ENCODE measurements at regions not wholly inside any gene's neighbourhood (a gene's known extent, or its start where the extent isn't known, plus 50 kb on each side); places are given as distances from the start of the nearest gene placed in this dataset.

DNA sequence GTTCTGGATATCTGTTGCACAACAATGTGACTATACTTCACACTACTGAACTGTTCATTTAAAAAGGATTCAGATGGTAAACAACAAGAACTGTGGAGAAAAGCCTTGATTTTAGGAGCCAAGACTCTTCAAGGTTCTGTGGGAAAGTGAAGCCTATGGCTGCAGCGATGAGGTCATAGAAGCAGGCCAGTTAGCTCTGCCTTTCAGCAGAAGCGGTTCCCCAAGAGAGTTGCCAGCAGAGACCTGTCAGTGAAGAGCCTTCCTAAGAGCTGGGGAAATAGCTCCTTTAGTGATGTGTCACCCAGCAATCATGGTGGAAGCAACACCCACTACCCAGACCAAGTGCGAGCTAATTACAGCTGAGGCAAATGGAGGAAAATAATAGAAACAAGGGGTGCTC is 346.5 kb upstream of the ETAA1 start:
- peaks cover 9% of the 10 kb centered on the region; the same call in 1 of the 2 replicates for H3K4me1 ChIP-seq (replicated peaks; ENCODE audit: insufficient read depth)
- intact Hi-C loops (cut with micrococcal nuclease; ENCODE audit: unreplicated experiment) = no loop called here
- no peaks in the 10 kb centered on the region for H3K36me3 ChIP-seq (ENCODE audit: low read depth)
- H3K4me3 ChIP-seq = no peak overlapping the region
- no peak overlapping the region for H2AFZ ChIP-seq
- CTCF ChIA-PET = no interaction called here
- no peaks in the 10 kb centered on the region for H3K9me3 ChIP-seq (ENCODE audit: insufficient read depth, low read depth)
- no peak overlapping the region for H3K27ac ChIP-seq
- BruUV-seq (replicated peaks) = no TSS peak
- H3K27me3 ChIP-seq (ENCODE audit: insufficient read depth, low read depth) = no peaks in the 10 kb centered on the region
- H3K79me2 ChIP-seq (ENCODE audit: low read depth) = no peaks in the 10 kb centered on the region
- H3F3A ChIP-seq (ENCODE audit: insufficient read depth, low read depth) = 0 out of 2 replicates have a peak, but pooled peaks cover 3% of the 10 kb centered on the region
- POLR2A ChIA-PET (ENCODE audit: unreplicated experiment) = no interaction called here
- no peak overlapping the region for H3K4me2 ChIP-seq
- H3K9me2 ChIP-seq (ENCODE audit: insufficient read depth) = no peaks in the 10 kb centered on the region
- DNase-seq = no peak
- TF ChIP-seq, protein P1, sequence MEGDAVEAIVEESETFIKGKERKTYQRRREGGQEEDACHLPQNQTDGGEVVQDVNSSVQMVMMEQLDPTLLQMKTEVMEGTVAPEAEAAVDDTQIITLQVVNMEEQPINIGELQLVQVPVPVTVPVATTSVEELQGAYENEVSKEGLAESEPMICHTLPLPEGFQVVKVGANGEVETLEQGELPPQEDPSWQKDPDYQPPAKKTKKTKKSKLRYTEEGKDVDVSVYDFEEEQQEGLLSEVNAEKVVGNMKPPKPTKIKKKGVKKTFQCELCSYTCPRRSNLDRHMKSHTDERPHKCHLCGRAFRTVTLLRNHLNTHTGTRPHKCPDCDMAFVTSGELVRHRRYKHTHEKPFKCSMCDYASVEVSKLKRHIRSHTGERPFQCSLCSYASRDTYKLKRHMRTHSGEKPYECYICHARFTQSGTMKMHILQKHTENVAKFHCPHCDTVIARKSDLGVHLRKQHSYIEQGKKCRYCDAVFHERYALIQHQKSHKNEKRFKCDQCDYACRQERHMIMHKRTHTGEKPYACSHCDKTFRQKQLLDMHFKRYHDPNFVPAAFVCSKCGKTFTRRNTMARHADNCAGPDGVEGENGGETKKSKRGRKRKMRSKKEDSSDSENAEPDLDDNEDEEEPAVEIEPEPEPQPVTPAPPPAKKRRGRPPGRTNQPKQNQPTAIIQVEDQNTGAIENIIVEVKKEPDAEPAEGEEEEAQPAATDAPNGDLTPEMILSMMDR (conservative IDR thresholded peaks at IDR 0.05) = no peak
- no peak for TF ChIP-seq EZH2 (IDR thresholded peaks at IDR 0.05; ENCODE audit: low read depth)
- no peaks in the 10 kb centered on the region for H4K20me1 ChIP-seq (ENCODE audit: insufficient read depth)

DNA sequence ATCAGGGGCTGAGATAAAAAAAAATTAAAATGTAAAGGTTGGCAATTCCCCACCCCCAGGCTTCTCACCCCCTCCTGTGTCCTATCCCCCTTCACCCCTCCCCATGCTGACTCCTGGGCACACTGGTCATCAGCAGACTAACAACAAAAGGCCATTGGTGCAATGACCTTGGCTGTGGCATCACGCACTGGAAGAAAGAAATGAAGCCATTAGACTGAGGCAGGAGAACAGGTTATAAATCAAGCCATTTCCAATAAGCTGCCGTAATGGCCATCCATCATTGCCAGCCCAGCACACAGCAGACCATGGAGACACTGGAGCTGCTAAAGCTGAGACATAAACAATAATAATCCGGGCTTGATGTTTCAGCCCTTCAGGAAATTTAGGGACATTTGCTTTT is 342.4 kb upstream of the ETAA1 start:
- Histone ChIP-seq H2AFZ (no peak overlapping the region), H3K9me3 (ENCODE audit: insufficient read depth, low read depth) (no peaks in the 10 kb centered on the region), H3K36me3 (ENCODE audit: low read depth) (no peaks in the 10 kb centered on the region), H4K20me1 (ENCODE audit: insufficient read depth) (no peaks in the 10 kb centered on the region), H3K4me1 (replicated peaks; ENCODE audit: insufficient read depth) (0 out of 2 replicates have a peak, but pooled peaks cover 10% of the 10 kb centered on the region), H3K4me3 (no peak overlapping the region), H3K27me3 (ENCODE audit: insufficient read depth, low read depth) (no peaks in the 10 kb centered on the region), H3F3A (ENCODE audit: insufficient read depth, low read depth) (no peaks in the 10 kb centered on the region), H3K9me2 (ENCODE audit: insufficient read depth) (no peaks in the 10 kb centered on the region), H3K79me2 (ENCODE audit: low read depth) (no peaks in the 10 kb centered on the region), H3K4me2 (no peak overlapping the region), H3K27ac (no peak overlapping the region)
- ChIA-PET POLR2A (ENCODE audit: unreplicated experiment) (no interaction called here), CTCF (no interaction called here)
- no peak for DNase-seq
- TF ChIP-seq, protein P1 (conservative IDR thresholded peaks at IDR 0.05) = no peak
- TF ChIP-seq EZH2 (IDR thresholded peaks at IDR 0.05; ENCODE audit: low read depth) = no peak
- no TSS peak for BruUV-seq (replicated peaks)
- intact Hi-C loops (cut with micrococcal nuclease; ENCODE audit: unreplicated experiment) = no loop called here

DNA sequence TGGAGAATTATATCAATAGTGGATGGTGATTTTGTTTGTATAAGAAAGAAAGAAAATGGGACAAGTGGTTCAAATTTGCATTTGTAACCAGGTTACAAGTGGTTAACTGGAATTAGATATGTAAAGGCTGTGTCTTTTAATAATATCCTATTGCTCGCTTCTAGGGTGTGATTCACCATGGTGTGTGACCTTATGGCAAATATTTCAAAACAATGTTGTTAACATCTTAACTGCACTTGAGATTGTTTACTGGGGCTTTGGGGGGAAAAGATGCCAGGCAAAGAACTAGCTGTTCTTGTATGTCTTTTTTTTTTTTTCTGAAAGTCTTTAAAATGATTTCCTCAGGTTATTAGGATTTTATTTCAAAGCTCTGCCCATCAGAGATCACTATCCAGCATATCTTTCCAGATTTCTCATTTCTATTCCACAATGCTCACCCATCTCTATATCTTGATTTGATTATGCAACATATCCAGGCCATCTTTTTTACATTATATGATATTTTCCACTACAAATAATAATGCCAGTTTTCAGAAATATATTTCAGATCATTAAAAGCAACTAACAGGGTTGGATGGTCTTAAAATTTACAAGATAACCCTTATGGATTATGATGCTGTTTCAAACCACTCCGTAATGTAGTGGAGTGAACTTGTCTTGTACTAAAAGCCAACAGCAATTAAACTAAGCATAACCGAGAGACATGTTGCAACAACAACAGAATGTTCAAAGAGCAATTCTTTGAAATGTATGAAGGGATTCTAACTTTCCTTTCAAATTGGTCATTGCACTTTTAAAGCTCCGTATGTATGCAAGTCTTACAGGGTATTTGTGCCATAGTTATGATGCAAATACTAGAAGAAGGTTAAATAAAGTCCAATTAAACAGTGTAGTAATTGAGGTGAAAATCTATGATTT is 341.5 kb upstream of the ETAA1 start:
- H3K79me2 ChIP-seq (ENCODE audit: low read depth) = no peaks in the 10 kb centered on the region
- H3F3A ChIP-seq (ENCODE audit: insufficient read depth, low read depth) = no peaks in the 10 kb centered on the region
- H2AFZ ChIP-seq = no peak overlapping the region
- H4K20me1 ChIP-seq (ENCODE audit: insufficient read depth) = no peaks in the 10 kb centered on the region
- H3K27ac ChIP-seq = no peak overlapping the region
- POLR2A ChIA-PET (ENCODE audit: unreplicated experiment) = no interaction called here
- no peak for DNase-seq
- H3K9me2 ChIP-seq (ENCODE audit: insufficient read depth) = no peaks in the 10 kb centered on the region
- no peaks in the 10 kb centered on the region for H3K27me3 ChIP-seq (ENCODE audit: insufficient read depth, low read depth)
- TF ChIP-seq, protein P1 (conservative IDR thresholded peaks at IDR 0.05) = no peak
- no peak for TF ChIP-seq EZH2 (IDR thresholded peaks at IDR 0.05; ENCODE audit: low read depth)
- 0 out of 2 replicates have a peak, but pooled peaks cover 10% of the 10 kb centered on the region for H3K4me1 ChIP-seq (replicated peaks; ENCODE audit: insufficient read depth)
- no peaks in the 10 kb centered on the region for H3K36me3 ChIP-seq (ENCODE audit: low read depth)
- intact Hi-C loops (cut with micrococcal nuclease; ENCODE audit: unreplicated experiment) = no loop called here
- no peaks in the 10 kb centered on the region for H3K9me3 ChIP-seq (ENCODE audit: insufficient read depth, low read depth)
- H3K4me2 ChIP-seq = no peak overlapping the region
- no TSS peak for BruUV-seq (replicated peaks)
- CTCF ChIA-PET = no interaction called here
- H3K4me3 ChIP-seq = no peak overlapping the region
